GM18502 (cell line): ENCODE measurements at regions not wholly inside any gene's neighbourhood (a gene's known extent, or its start where the extent isn't known, plus 50 kb on each side); places are given as distances from the start of the nearest gene placed in this dataset.
"Not testable (repeated sequence)": the region's sequence is repeated elsewhere in the genome, so short reads cannot be mapped to it uniquely, and the experiment has no call there.

Experiments used
- ATAC-seq: cut with Tn5 transposase; IDR thresholded peaks from one replicate; pipeline ENCODE4 v1.9.1; 2021; ENCODE audit warnings: mild to moderate bottlenecking; ENCODE audit not compliant: unreplicated experiment, poor library complexity

- no peak for ATAC-seq
Measured at GRCh38 chr17:64773836-64774761, 112.0 kb upstream of the SMURF2 start.

GRCh38 chr17:64773386-64773835 lies 111.3 kb upstream of the SMURF2 start:
- no peak for ATAC-seq

- ATAC-seq: no peak
Measured at GRCh38 chr17:64772845-64773299, 110.8 kb upstream of the SMURF2 start.

- ATAC-seq: no peak
Measured at GRCh38 chr17:64771980-64772844, 110.1 kb upstream of the SMURF2 start.

- no peak for ATAC-seq
Measured at GRCh38 chr17:64769712-64770111, 107.6 kb upstream of the SMURF2 start.

- no peak for ATAC-seq
Measured at GRCh38 chr17:64767269-64767997, 105.3 kb upstream of the SMURF2 start.

GRCh38 chr17:64765191-64765889 lies 103.2 kb upstream of the SMURF2 start:
- ATAC-seq: no peak

GRCh38 chr17:64750891-64751677 lies 89.0 kb upstream of the SMURF2 start:
- ATAC-seq: no peak

- no peak for ATAC-seq
Measured at GRCh38 chr17:64750478-64750877, 88.4 kb upstream of the SMURF2 start.

- ATAC-seq: no peak
Measured at GRCh38 chr17:64749306-64749705, 87.2 kb upstream of the SMURF2 start.

GRCh38 chr17:64747938-64748540 lies 85.9 kb upstream of the SMURF2 start:
- no peak for ATAC-seq

GRCh38 chr17:64742326-64742725 lies 80.2 kb upstream of the SMURF2 start:
- ATAC-seq: no peak

- not testable (repeated sequence) for ATAC-seq
Measured at GRCh38 chr17:64741916-64742315, 79.8 kb upstream of the SMURF2 start.

- no peak for ATAC-seq
Measured at GRCh38 chr17:64741038-64741641, 79.0 kb upstream of the SMURF2 start.

GRCh38 chr17:64739316-64740058 lies 77.4 kb upstream of the SMURF2 start:
- ATAC-seq: no peak

- no peak for ATAC-seq
Measured at GRCh38 chr17:64736804-64737492, 74.8 kb upstream of the SMURF2 start.
